CD14-positive monocyte (primary cell): ENCODE measurements at regions not wholly inside any gene's neighbourhood (a gene's known extent, or its start where the extent isn't known, plus 50 kb on each side); places are given as distances from the start of the nearest gene placed in this dataset.

Source experiments
- DNase-seq, 3 donors: peaks; one replicate each; pipeline ENCODE4 v3.0.0-alpha.2; 2011 to 2022
- H2AFZ ChIP-seq: 2 replicates; pipeline ENCODE4 v1.6.0; 2012; ENCODE audit warnings: mild to moderate bottlenecking, low read depth, low read length, inconsistent platforms; ENCODE audit not compliant: insufficient read depth, poor library complexity, severe bottlenecking
- H3K27ac ChIP-seq, 2 donors: 1 replicate in 1 of 2; 2 replicates in 1 of 2; pipeline ENCODE4 v1.5.1; 2012 to 2013; ENCODE audit warnings: low read length in 2 of 2, control low read depth in 1 of 2, inconsistent platforms in 1 of 2, low read depth in 1 of 2, mild to moderate bottlenecking in 1 of 2
- H3K27me3 ChIP-seq, 2 donors: one replicate each; pipeline versions ENCODE4 v1.6.0 to v1.6.1; 2011 to 2013; ENCODE audit warnings: low read length in 2 of 2; ENCODE audit not compliant: control insufficient read depth in 2 of 2, insufficient read depth in 2 of 2
- H3K36me3 ChIP-seq, 2 donors: replicated peaks in 1 of 2; 1 replicate in 1 of 2; 2 replicates in 1 of 2; pipeline versions ENCODE4 v1.5.1 to v1.6.1; 2012 to 2013; ENCODE audit warnings: low read length in 2 of 2, control low read depth in 1 of 2, inconsistent platforms in 1 of 2, mild to moderate bottlenecking in 1 of 2; ENCODE audit not compliant: insufficient read depth in 2 of 2, control insufficient read depth in 1 of 2
- H3K4me1 ChIP-seq, 2 donors: 1 replicate in 1 of 2; 2 replicates in 1 of 2; pipeline versions ENCODE4 v1.5.1 to v1.6.1; 2012 to 2013; ENCODE audit warnings: low read length in 2 of 2, control low read depth in 1 of 2, inconsistent platforms in 1 of 2, mild to moderate bottlenecking in 1 of 2, moderate library complexity in 1 of 2; ENCODE audit not compliant: insufficient read depth in 2 of 2, control insufficient read depth in 1 of 2
- H3K4me2 ChIP-seq: replicated peaks from 2 replicates; pipeline ENCODE3; 2012; ENCODE audit warnings: low read length, moderate library complexity, mild to moderate bottlenecking; ENCODE audit not compliant: poor library complexity, severe bottlenecking; ENCODE audit errors: extremely low read depth
- H3K4me3 ChIP-seq, 3 experiments: fragments of 200-600 bp in 1 of 3; sonication (generic) in 1 of 3; replicated peaks in 1 of 3; 1 replicate in 2 of 3; 2 replicates in 1 of 3; pipeline ENCODE4 v1.5.1; 2011 to 2013; ENCODE audit warnings: low read length in 3 of 3, mild to moderate bottlenecking in 3 of 3, control low read depth in 2 of 3, low read depth in 2 of 3, inconsistent platforms in 1 of 3, moderate library complexity in 1 of 3
- H3K79me2 ChIP-seq: 2 replicates; pipeline ENCODE4 v1.6.0; 2012; ENCODE audit warnings: mild to moderate bottlenecking, control low read depth, inconsistent platforms, low read length, moderate library complexity; ENCODE audit not compliant: insufficient read depth
- H3K9ac ChIP-seq: 2 replicates; pipeline ENCODE4 v1.6.0; 2017; ENCODE audit warnings: low read length, mild to moderate bottlenecking; ENCODE audit not compliant: insufficient read depth, poor library complexity, severe bottlenecking
- H3K9me3 ChIP-seq, 2 donors: replicated peaks in 1 of 2; 1 replicate in 1 of 2; 2 replicates in 1 of 2; pipeline versions ENCODE4 v1.5.1 to v1.6.1; 2012 to 2013; ENCODE audit warnings: low read length in 2 of 2, control low read depth in 1 of 2; ENCODE audit not compliant: control insufficient read depth in 1 of 2, insufficient read depth in 1 of 2
- H4K20me1 ChIP-seq: 2 replicates; pipeline ENCODE4 v1.6.0; 2012; ENCODE audit warnings: mild to moderate bottlenecking, low read length, control low read depth, moderate library complexity; ENCODE audit not compliant: insufficient read depth
- H3K27ac Mint-ChIP-seq, 7 donors: one replicate each; pipeline ENCODE4 v1.8.0; 2020; ENCODE audit warnings: mild to moderate bottlenecking in 7 of 7, mixed read lengths in 7 of 7, moderate library complexity in 6 of 7, inconsistent platforms in 2 of 7
- H3K27me3 Mint-ChIP-seq, 3 donors: one replicate each; pipeline ENCODE4 v1.8.0; 2021 to 2022; ENCODE audit warnings: low read depth in 3 of 3, mild to moderate bottlenecking in 3 of 3, mixed read lengths in 3 of 3, moderate library complexity in 3 of 3, inconsistent platforms in 1 of 3
- H3K36me3 Mint-ChIP-seq, 2 donors: one replicate each; pipeline ENCODE4 v1.8.0; 2020; ENCODE audit warnings: mixed read lengths in 2 of 2, inconsistent platforms in 1 of 2, mild to moderate bottlenecking in 1 of 2
- H3K4me1 Mint-ChIP-seq: one replicate; pipeline ENCODE4 v1.8.0; 2020; ENCODE audit warnings: mild to moderate bottlenecking, mixed read lengths
- H3K4me3 Mint-ChIP-seq, 2 donors: one replicate each; pipeline ENCODE4 v1.8.0; 2020; ENCODE audit warnings: mild to moderate bottlenecking in 2 of 2, mixed read lengths in 2 of 2, moderate library complexity in 1 of 2
- H3K9me3 Mint-ChIP-seq, 7 donors: one replicate each; pipeline ENCODE4 v1.8.0; 2020 to 2022; ENCODE audit warnings: mixed read lengths in 7 of 7, mild to moderate bottlenecking in 6 of 7, moderate library complexity in 6 of 7, inconsistent platforms in 2 of 7
- WGBS: methylation state at CpG from one replicate; pipeline ENCODE4 v1.1.5; 2013; ENCODE audit warnings: missing lambda C conversion rate; ENCODE audit not compliant: insufficient coverage; 5-methylcytosine and 5-hydroxymethylcytosine counted together
- intact Hi-C, 2 donors: fragments of 100-400 bp; cut with micrococcal nuclease; formaldehyde crosslinking; loops; one replicate each; pipeline versions ENCODE4 v1.15.0 to v1.15.1; 2023
- TF ChIP-seq, protein P1 (sequence below): fragments of 200-600 bp; IDR thresholded peaks from one replicate; pipeline ENCODE4 v1.8.0; 2022; ENCODE audit warnings: antibody characterized with exemption, mild to moderate bottlenecking

DNA sequence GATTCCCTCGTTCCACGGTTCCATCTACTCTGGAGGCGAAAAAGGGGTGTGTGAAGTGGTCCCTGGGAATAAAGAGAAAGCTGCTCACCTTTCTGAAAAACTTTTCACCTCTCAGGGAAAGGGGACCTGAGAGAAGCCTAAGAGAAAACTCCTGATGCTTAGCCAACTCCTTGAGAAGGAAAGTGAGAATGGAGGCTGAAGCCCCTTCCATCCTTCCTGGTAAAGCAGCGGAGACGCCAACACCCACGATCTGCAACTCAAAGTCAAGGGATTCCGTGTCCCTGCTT is 110.0 kb downstream of the ARF6 start:
- no peaks in the 10 kb centered on the region for H3K36me3 ChIP-seq
- 0% methylated on average over 4 of the region's 7 CpGs for WGBS
- no peaks in the 10 kb centered on the region for H3K9me3 Mint-ChIP-seq
- H3K79me2 ChIP-seq, result peaks cover 6% of the 10 kb centered on the region
- H3K4me3 ChIP-seq, result peak overlapping the region; percentile 55 to 80 (median 77)
- TF ChIP-seq, protein P1, sequence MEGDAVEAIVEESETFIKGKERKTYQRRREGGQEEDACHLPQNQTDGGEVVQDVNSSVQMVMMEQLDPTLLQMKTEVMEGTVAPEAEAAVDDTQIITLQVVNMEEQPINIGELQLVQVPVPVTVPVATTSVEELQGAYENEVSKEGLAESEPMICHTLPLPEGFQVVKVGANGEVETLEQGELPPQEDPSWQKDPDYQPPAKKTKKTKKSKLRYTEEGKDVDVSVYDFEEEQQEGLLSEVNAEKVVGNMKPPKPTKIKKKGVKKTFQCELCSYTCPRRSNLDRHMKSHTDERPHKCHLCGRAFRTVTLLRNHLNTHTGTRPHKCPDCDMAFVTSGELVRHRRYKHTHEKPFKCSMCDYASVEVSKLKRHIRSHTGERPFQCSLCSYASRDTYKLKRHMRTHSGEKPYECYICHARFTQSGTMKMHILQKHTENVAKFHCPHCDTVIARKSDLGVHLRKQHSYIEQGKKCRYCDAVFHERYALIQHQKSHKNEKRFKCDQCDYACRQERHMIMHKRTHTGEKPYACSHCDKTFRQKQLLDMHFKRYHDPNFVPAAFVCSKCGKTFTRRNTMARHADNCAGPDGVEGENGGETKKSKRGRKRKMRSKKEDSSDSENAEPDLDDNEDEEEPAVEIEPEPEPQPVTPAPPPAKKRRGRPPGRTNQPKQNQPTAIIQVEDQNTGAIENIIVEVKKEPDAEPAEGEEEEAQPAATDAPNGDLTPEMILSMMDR, result no peak
- H4K20me1 ChIP-seq, result no peaks in the 10 kb centered on the region
- H3K27ac Mint-ChIP-seq, result peak overlapping the region; percentile 98 to 99 (median 99)
- no peaks in the 10 kb centered on the region for H3K27me3 Mint-ChIP-seq
- peak overlapping the region; percentile 83 to 99 for H3K27ac ChIP-seq
- H3K4me1 Mint-ChIP-seq, result peaks cover 51% of the 10 kb centered on the region
- peaks cover 3 to 4% of the 10 kb centered on the region in 2 donors for H3K36me3 Mint-ChIP-seq
- no peaks in the 10 kb centered on the region for H3K27me3 ChIP-seq
- H3K4me3 Mint-ChIP-seq, result peak overlapping the region; percentile 87 to 96
- H3K9ac ChIP-seq, result peak overlapping the region; percentile 90
- no peaks in the 10 kb centered on the region for H3K9me3 ChIP-seq
- intact Hi-C loops, result loop anchor here (5.0 kb wide), 3 partner anchors 34 to 126 kb away; partner anchors contain the start of gene ARF6 (in 1 of the 2)
- DNase-seq, result no peak
- H2AFZ ChIP-seq, result peak overlapping the region; percentile 87
- H3K4me2 ChIP-seq, result peak overlapping the region; percentile 71
- H3K4me1 ChIP-seq, result peaks cover 56 to 62% of the 10 kb centered on the region in 2 donors

DNA sequence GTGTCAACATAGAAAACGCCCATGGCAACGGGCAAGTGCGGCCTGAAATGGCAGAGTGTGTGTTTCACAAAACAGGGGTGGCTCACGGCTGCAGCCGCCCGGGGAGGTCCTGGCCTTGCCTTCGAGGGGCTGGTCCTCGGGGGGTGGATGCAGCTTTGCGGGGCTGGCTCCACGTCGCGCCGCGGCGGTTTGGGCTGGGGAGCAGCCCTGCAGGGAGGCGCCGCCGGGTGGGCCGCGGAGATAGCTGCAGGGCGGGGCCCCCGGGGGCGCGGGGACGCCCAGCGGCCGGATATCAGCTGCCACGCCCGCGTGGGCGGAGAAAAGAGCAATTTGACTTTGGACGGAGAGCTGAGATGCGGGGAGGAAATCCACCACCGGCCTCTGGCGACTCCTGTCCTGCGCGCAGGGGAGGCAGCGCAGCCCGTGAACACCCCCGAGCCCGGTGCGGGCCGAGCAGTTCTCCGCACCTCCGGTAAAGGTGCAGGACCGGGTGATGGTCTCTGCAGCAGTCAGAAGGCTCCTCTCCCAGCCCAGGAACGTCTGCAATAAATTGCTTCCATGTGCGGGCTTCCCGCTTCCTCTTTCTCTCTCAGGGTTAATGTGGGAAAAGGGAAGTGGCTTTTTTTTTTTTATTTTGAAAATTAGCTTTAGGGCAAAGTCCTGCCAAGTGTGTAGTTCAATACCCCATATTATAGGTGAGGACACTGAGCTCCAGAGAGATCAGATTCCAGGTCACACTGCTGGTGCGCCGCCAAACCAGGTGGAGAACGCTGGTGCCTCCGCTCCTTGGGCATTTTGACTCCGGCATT is 110.5 kb downstream of the ARF6 start:
- H3K9me3 ChIP-seq, result no peaks in the 10 kb centered on the region
- H3K27me3 ChIP-seq, result no peaks in the 10 kb centered on the region
- Mint-ChIP-seq H3K4me1 (peaks cover 51% of the 10 kb centered on the region), H3K36me3 (peaks cover 3 to 4% of the 10 kb centered on the region in 2 donors), H3K27me3 (no peaks in the 10 kb centered on the region), H3K4me3 (peak overlapping the region; percentile 87 to 96), H3K27ac (peak overlapping the region; percentile 98 to 99 (median 99)), H3K9me3 (no peaks in the 10 kb centered on the region)
- H2AFZ ChIP-seq, result peak overlapping the region; percentile 87
- intact Hi-C loops, result loop anchor here (5.0 kb wide), 3 partner anchors 34 to 126 kb away; partner anchors contain the start of gene ARF6 (in 1 of the 2)
- peak overlapping the region; percentile 55 to 80 (median 77) for H3K4me3 ChIP-seq
- peak overlapping the region; percentile 83 to 99 for H3K27ac ChIP-seq
- WGBS, result under 1% methylated on average over 47 of the region's 54 CpGs
- TF ChIP-seq, protein P1, result peak; percentile 11
- no peaks in the 10 kb centered on the region for H4K20me1 ChIP-seq
- no peaks in the 10 kb centered on the region for H3K36me3 ChIP-seq
- peak; percentile 79 to 86 (median 80) for DNase-seq
- H3K79me2 ChIP-seq, result peaks cover 6% of the 10 kb centered on the region
- peak overlapping the region; percentile 90 for H3K9ac ChIP-seq
- H3K4me1 ChIP-seq, result peaks cover 57 to 64% of the 10 kb centered on the region in 2 donors
- peak overlapping the region; percentile 71 for H3K4me2 ChIP-seq
